Activated gamma-delta T cell treated with anti-CD3 and anti-CD28 coated beads, Interleukin-2, amount 50 U/mL, for 16 hours (primary cell): ENCODE measurements at regions not wholly inside any gene's neighbourhood (a gene's known extent, or its start where the extent isn't known, plus 50 kb on each side); places are given as distances from the start of the nearest gene placed in this dataset.
A peak's percentile ranks its signal among the peaks of the same experiment; 100 is the strongest.
"Not testable (repeated sequence)": the region's sequence is repeated elsewhere in the genome, so short reads cannot be mapped to it uniquely, and the experiment has no call there.

ENCODE experiments used
- DNase-seq: peaks from one replicate; pipeline ENCODE4 v3.0.0-alpha.2; 2020; ENCODE audit warnings: low read depth

- DNase-seq: no peak
Observed at GRCh38 chr10:28354511-28354910, 51.6 kb upstream of the MPP7 start.

- no peak for DNase-seq
Observed at GRCh38 chr10:28355376-28355775, 52.5 kb upstream of the MPP7 start.

GRCh38 chr10:28359334-28359733, 56.5 kb upstream of the MPP7 start:
- DNase-seq: no peak

GRCh38 chr10:28360175-28360574, 57.3 kb upstream of the MPP7 start:
- DNase-seq: no peak

- DNase-seq: no peak
Observed at GRCh38 chr10:28363376-28363775, 60.5 kb upstream of the MPP7 start.

GRCh38 chr10:28365840-28366239, 63.0 kb upstream of the MPP7 start:
- no peak for DNase-seq

- no peak for DNase-seq
Observed at GRCh38 chr10:28366994-28367393, 64.1 kb upstream of the MPP7 start.

GRCh38 chr10:28367413-28367812, 64.5 kb upstream of the MPP7 start:
- DNase-seq: no peak

- peak; percentile 22 for DNase-seq
Observed at GRCh38 chr10:28367929-28368484, 65.1 kb upstream of the MPP7 start.

- DNase-seq: no peak
Observed at GRCh38 chr10:28370107-28370835, 67.4 kb upstream of the MPP7 start.

- not testable (repeated sequence) for DNase-seq
Observed at GRCh38 chr10:28371638-28372037, 68.8 kb upstream of the MPP7 start.

GRCh38 chr10:28374036-28374435, 71.2 kb upstream of the MPP7 start:
- no peak for DNase-seq

- DNase-seq: no peak
Observed at GRCh38 chr10:28375399-28376354, 72.8 kb upstream of the MPP7 start.

- DNase-seq: no peak
Observed at GRCh38 chr10:28378986-28379585, 76.2 kb upstream of the MPP7 start.

- DNase-seq: no peak
Observed at GRCh38 chr10:28381466-28381865, 78.6 kb upstream of the MPP7 start.

GRCh38 chr10:28381903-28382347, 79.1 kb upstream of the MPP7 start:
- DNase-seq: peak; percentile 79

- no peak for DNase-seq
Observed at GRCh38 chr10:28382525-28383269, 79.8 kb upstream of the MPP7 start.

GRCh38 chr10:28384557-28384956, 81.7 kb upstream of the MPP7 start:
- DNase-seq: no peak

GRCh38 chr10:28385748-28386502, 83.1 kb upstream of the MPP7 start:
- DNase-seq: no peak

GRCh38 chr10:28386503-28386868, 83.6 kb upstream of the MPP7 start:
- no peak for DNase-seq

- no peak for DNase-seq
Observed at GRCh38 chr10:28387140-28387539, 84.3 kb upstream of the MPP7 start.
